ACC112 (cell line): ENCODE measurements at regions not wholly inside any gene's neighbourhood (a gene's known extent, or its start where the extent isn't known, plus 50 kb on each side); places are given as distances from the start of the nearest gene placed in this dataset.

Source experiments
- H2AFZ ChIP-seq: fragments of 200-600 bp; sonication (generic); one replicate; pipeline ENCODE4 v1.6.0; 2017; ENCODE audit warnings: antibody characterized with exemption, low read length; ENCODE audit not compliant: unreplicated experiment
- H3K27ac ChIP-seq: fragments of 200-600 bp; sonication (generic); 2 replicates; pipeline ENCODE4 v1.5.1; 2014; ENCODE audit warnings: low read depth, mild to moderate bottlenecking, antibody characterized with exemption, low read length, moderate library complexity
- H3K27me3 ChIP-seq: fragments of 200-600 bp; sonication (generic); 2 replicates; pipeline ENCODE4 v1.6.1; 2014; ENCODE audit warnings: mild to moderate bottlenecking, antibody characterized with exemption, low read length, moderate library complexity, mixed read lengths; ENCODE audit not compliant: insufficient read depth
- H3K36me3 ChIP-seq: fragments of 200-600 bp; sonication (generic); 2 replicates; pipeline ENCODE4 v1.6.1; 2016; ENCODE audit warnings: mild to moderate bottlenecking, antibody characterized with exemption, low read length, moderate library complexity, mixed read lengths; ENCODE audit not compliant: insufficient read depth
- H3K4me1 ChIP-seq: fragments of 200-600 bp; sonication (generic); one replicate; pipeline ENCODE4 v1.6.1; 2016; ENCODE audit warnings: low read length, mixed read lengths; ENCODE audit not compliant: insufficient read depth, unreplicated experiment, control insufficient read depth
- H3K4me3 ChIP-seq: fragments of 200-600 bp; sonication (generic); 2 replicates; pipeline ENCODE4 v1.5.1; 2014; ENCODE audit warnings: mild to moderate bottlenecking, low read depth, low read length
- H3K79me2 ChIP-seq: fragments of 200-600 bp; sonication (generic); one replicate; pipeline ENCODE4 v1.6.0; 2016; ENCODE audit warnings: low read length; ENCODE audit not compliant: control insufficient read depth, unreplicated experiment, insufficient read depth

GRCh38 chr11:134481135-134481534 is 69.1 kb upstream of the B3GAT1 start:
- H2AFZ ChIP-seq = no peak overlapping the region
- H3K27me3 ChIP-seq = no peaks in the 10 kb centered on the region
- no peaks in the 10 kb centered on the region for H3K4me1 ChIP-seq
- H3K4me3 ChIP-seq = no peak overlapping the region
- no peak overlapping the region for H3K27ac ChIP-seq
- no peaks in the 10 kb centered on the region for H3K36me3 ChIP-seq
- H3K79me2 ChIP-seq = no peaks in the 10 kb centered on the region

- Histone ChIP-seq H3K4me3 (no peak overlapping the region), H3K79me2 (no peaks in the 10 kb centered on the region), H2AFZ (no peak overlapping the region), H3K27ac (no peak overlapping the region), H3K4me1 (no peaks in the 10 kb centered on the region), H3K36me3 (no peaks in the 10 kb centered on the region), H3K27me3 (no peaks in the 10 kb centered on the region)
Observed at GRCh38 chr11:134480136-134480712, 68.2 kb upstream of the B3GAT1 start.

GRCh38 chr11:134479206-134480135 is 67.4 kb upstream of the B3GAT1 start:
- H3K4me1 ChIP-seq = no peaks in the 10 kb centered on the region
- H2AFZ ChIP-seq = no peak overlapping the region
- H3K27me3 ChIP-seq = no peaks in the 10 kb centered on the region
- no peak overlapping the region for H3K27ac ChIP-seq
- no peak overlapping the region for H3K4me3 ChIP-seq
- no peaks in the 10 kb centered on the region for H3K79me2 ChIP-seq
- no peaks in the 10 kb centered on the region for H3K36me3 ChIP-seq

DNA sequence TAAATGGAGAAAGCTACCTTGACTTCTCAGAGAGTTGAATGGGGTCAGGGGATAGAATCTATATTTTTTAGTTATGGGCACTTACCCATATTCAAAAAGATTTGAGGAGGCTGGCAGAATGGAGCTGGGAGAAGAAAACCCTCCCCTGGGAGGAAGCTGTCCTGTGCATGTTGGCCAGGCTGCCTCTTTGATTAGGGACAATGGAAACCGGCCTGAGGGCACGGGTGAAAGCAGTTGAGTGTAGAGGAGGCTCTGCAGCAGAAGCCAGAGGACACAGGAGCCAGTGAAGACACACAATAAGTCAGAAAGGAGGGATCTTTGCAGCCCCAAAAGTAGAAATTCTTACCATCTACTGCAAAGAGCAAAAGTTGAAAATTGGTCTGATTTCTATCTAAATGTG is 66.6 kb upstream of the B3GAT1 start:
- H3K27me3 ChIP-seq = no peaks in the 10 kb centered on the region

DNA sequence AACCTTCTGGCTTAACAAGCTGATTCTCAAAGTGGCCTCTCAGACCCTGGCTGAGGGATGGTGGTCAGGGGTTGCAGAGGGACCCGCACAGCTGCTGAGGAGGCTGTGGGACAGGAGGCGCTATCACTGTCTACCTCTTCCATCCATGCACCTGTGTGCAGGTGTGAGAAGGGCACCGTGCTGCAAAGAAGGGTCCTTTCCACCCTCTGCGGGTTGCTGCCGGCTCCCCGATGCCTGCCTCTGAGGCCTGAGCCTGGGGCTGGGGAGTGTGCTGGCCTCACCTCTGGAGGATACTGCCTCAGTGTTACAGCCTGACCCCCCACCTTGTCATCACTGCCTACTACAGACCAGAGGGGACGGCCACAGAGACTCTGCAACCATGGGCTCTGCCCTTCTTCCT is 66.1 kb upstream of the B3GAT1 start:
- Histone ChIP-seq H3K27me3 (no peaks in the 10 kb centered on the region), H3K4me3 (no peak overlapping the region), H2AFZ (no peak overlapping the region), H3K4me1 (no peaks in the 10 kb centered on the region), H3K27ac (no peak overlapping the region), H3K79me2 (no peaks in the 10 kb centered on the region), H3K36me3 (no peaks in the 10 kb centered on the region)

More for the DNA sequence above, 66.6 kb upstream of the B3GAT1 start:
- Histone ChIP-seq H3K79me2 (no peaks in the 10 kb centered on the region), H3K27ac (no peak overlapping the region), H3K4me3 (no peak overlapping the region), H3K4me1 (no peaks in the 10 kb centered on the region), H2AFZ (no peak overlapping the region), H3K36me3 (no peaks in the 10 kb centered on the region)

DNA sequence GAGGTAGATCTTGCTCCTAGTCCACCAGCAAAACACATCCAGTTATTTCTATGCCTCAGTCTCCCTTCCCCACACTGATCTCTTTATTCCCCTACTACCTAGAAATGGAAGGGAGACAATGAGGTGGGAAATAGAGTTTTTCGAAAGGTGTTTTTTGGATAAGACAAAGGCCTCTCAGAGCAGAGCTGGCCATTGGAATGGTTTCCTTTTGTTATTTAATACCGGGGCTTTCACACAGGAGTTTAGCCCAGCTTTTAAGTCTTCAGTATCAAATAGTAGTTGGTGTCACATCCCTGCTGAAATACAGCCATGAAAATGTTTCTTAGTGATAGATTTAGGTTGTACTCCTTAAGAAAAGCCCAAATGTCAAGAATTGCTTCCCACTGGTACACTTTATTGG is 65.4 kb upstream of the B3GAT1 start:
- Histone ChIP-seq H3K36me3 (no peaks in the 10 kb centered on the region), H3K4me1 (no peaks in the 10 kb centered on the region), H3K4me3 (no peak overlapping the region), H3K27me3 (no peaks in the 10 kb centered on the region), H2AFZ (no peak overlapping the region), H3K79me2 (no peaks in the 10 kb centered on the region), H3K27ac (no peak overlapping the region)

DNA sequence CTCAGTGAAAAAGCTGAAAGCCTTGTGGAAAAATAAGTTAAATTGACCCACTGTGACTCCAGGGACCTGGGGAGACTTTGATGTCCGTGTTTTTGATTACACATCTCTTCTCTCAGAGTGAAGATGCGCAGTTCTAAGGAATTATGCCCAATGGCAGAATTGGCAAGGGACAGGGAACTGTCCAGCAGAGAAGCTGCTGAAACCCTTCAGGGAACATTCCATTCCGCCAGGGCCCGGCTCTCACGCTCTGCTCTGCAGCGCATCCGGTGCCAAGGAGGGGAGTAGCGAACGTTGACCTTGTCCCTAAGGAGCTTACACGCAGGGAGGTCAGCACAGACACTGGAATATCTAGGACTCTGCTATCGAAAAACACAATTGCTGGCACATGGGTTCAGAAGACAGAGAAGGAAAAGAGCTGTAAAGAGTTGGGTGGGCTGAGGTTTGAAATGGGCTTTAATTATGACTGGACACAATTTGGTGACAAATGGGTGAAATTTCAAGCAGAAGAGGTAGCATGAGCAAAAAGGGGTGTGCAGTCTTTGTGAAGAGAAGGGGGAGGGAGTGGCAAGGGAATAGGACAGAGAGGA is 64.5 kb upstream of the B3GAT1 start:
- Histone ChIP-seq H3K27ac (no peak overlapping the region), H3K27me3 (no peaks in the 10 kb centered on the region), H3K4me3 (no peak overlapping the region), H3K36me3 (no peaks in the 10 kb centered on the region), H3K79me2 (no peaks in the 10 kb centered on the region), H3K4me1 (no peaks in the 10 kb centered on the region), H2AFZ (no peak overlapping the region)

- Histone ChIP-seq H3K36me3 (no peaks in the 10 kb centered on the region), H3K79me2 (no peaks in the 10 kb centered on the region), H3K4me1 (no peaks in the 10 kb centered on the region), H3K4me3 (no peak overlapping the region), H2AFZ (no peak overlapping the region), H3K27me3 (no peaks in the 10 kb centered on the region), H3K27ac (no peak overlapping the region)
Observed at GRCh38 chr11:134475951-134476350, 63.9 kb upstream of the B3GAT1 start.

- no peaks in the 10 kb centered on the region for H3K27me3 ChIP-seq
- H3K79me2 ChIP-seq = no peaks in the 10 kb centered on the region
- H3K4me3 ChIP-seq = no peak overlapping the region
Observed at GRCh38 chr11:134474942-134475341, 62.9 kb upstream of the B3GAT1 start.

DNA sequence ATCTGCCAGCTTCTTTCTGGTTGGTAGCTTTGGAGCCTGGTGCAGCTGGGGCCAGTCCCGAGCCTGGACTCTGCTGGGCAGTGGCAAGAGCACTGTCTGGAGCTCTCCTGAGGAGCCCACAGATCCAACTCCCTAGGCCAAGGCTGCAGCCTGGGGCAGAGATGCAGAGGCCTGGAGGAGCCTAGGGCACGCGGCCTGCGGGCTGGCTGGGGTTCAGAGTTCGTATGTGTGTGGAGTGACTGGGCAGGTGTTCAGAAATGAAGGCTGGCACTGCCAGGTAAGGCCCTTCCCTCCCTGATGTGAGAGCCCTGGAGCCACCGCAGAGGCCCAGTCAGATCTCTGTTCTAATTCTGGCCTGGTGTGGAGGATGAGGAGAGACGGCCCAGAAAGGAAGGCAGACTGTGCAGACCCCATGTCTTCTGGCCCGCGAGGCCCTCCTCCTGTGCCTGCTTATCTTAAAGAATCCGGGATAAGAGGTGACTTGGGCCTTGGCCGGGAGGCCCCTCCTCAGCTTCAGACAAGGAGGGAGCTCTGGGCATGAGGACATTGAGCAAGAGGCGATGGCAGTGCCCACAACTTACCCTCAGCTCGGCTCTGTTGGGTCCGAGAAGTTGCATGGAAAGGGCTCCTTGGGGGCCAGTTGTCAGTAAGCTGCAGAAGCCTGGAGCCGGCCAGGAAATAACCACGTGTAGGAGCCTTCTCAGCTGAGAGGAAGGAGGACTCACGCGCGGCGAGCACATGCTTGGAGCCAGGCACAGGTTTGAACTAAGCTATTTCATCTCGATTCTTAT is 62.2 kb upstream of the B3GAT1 start:
- Histone ChIP-seq H3K79me2 (no peaks in the 10 kb centered on the region), H3K4me3 (no peak overlapping the region), H2AFZ (no peak overlapping the region), H3K4me1 (no peaks in the 10 kb centered on the region), H3K27me3 (no peaks in the 10 kb centered on the region), H3K36me3 (no peaks in the 10 kb centered on the region), H3K27ac (no peak overlapping the region)

More at GRCh38 chr11:134474942-134475341, 62.9 kb upstream of the B3GAT1 start:
- Histone ChIP-seq H3K27ac (no peak overlapping the region), H2AFZ (no peak overlapping the region), H3K36me3 (no peaks in the 10 kb centered on the region), H3K4me1 (no peaks in the 10 kb centered on the region)
